ENCODE measurements at regions not wholly inside any gene's neighbourhood (a gene's known extent, or its start where the extent isn't known, plus 50 kb on each side); places are given as distances from the start of the nearest gene placed in this dataset.

DNA sequence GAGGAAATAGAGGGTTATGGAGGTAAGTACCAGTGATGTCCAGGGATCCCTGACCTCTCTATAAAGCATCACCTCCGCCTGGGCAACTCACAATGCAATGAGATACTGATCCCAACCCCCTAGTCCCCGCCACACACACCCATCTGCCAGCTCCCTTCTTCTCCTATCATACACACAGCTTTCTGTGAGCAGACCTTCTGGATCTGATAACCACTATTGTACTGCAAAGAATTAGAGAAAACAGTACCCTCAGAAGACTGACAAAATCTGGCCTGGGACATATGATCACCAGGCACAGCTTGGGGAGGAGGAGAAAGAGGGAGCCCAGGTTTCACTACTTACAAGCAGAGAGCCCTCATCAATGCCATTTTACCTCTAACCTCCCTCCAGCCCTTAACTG lies 249.0 kb downstream of the SEC61B start:
- Histone ChIP-seq H3K4me3 (replicated peaks in 1 of 3; ENCODE audit: low read depth in 2 of 3, low read length in 3 of 3) (no peak overlapping the region), H3K9me3 (replicated peaks in 1 of 2; ENCODE audit: control insufficient read depth in 1 of 2, insufficient read depth in 1 of 2, low read length in 2 of 2) (no peaks in the 10 kb centered on the region), H3K9ac (ENCODE audit: insufficient read depth, low read length, poor library complexity, severe bottlenecking) (no peak overlapping the region), H3K27ac (ENCODE audit: low read depth in 1 of 2, low read length in 2 of 2) (no peak overlapping the region), H2AFZ (ENCODE audit: insufficient read depth, low read depth, low read length, poor library complexity, severe bottlenecking) (no peak overlapping the region), H3K4me2 (replicated peaks; ENCODE audit: extremely low read depth, low read length, poor library complexity, severe bottlenecking) (no peak overlapping the region), H4K20me1 (ENCODE audit: insufficient read depth, low read length) (no peaks in the 10 kb centered on the region), H3K4me1 (ENCODE audit: control insufficient read depth in 1 of 2, insufficient read depth in 2 of 2, low read length in 2 of 2) (no peaks in the 10 kb centered on the region), H3K27me3 (ENCODE audit: control insufficient read depth in 2 of 2, insufficient read depth in 2 of 2, low read length in 2 of 2) (no peaks in the 10 kb centered on the region), H3K36me3 (replicated peaks in 1 of 2; ENCODE audit: control insufficient read depth in 1 of 2, insufficient read depth in 2 of 2, low read length in 2 of 2) (no peaks in the 10 kb centered on the region), H3K79me2 (ENCODE audit: insufficient read depth, low read length) (no peaks in the 10 kb centered on the region)
- 100% methylated on average over 1 of the region's 2 CpGs for WGBS (ENCODE audit: insufficient coverage)
- Mint-ChIP-seq H3K4me3 (no peak overlapping the region), H3K4me1 (no peaks in the 10 kb centered on the region), H3K9me3 (peaks cover 0 to 6% (median 0%) of the 10 kb centered on the region in 7 donors), H3K36me3 (no peaks in the 10 kb centered on the region), H3K27me3 (ENCODE audit: low read depth in 3 of 3) (peaks cover 0 to 4% (median 0%) of the 10 kb centered on the region in 3 donors), H3K27ac (no peak overlapping the region)
- TF ChIP-seq, protein P1, sequence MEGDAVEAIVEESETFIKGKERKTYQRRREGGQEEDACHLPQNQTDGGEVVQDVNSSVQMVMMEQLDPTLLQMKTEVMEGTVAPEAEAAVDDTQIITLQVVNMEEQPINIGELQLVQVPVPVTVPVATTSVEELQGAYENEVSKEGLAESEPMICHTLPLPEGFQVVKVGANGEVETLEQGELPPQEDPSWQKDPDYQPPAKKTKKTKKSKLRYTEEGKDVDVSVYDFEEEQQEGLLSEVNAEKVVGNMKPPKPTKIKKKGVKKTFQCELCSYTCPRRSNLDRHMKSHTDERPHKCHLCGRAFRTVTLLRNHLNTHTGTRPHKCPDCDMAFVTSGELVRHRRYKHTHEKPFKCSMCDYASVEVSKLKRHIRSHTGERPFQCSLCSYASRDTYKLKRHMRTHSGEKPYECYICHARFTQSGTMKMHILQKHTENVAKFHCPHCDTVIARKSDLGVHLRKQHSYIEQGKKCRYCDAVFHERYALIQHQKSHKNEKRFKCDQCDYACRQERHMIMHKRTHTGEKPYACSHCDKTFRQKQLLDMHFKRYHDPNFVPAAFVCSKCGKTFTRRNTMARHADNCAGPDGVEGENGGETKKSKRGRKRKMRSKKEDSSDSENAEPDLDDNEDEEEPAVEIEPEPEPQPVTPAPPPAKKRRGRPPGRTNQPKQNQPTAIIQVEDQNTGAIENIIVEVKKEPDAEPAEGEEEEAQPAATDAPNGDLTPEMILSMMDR (IDR thresholded peaks at IDR 0.05): no peak
- intact Hi-C loops (cut with micrococcal nuclease): no loop called here
- DNase-seq: no peak

DNA sequence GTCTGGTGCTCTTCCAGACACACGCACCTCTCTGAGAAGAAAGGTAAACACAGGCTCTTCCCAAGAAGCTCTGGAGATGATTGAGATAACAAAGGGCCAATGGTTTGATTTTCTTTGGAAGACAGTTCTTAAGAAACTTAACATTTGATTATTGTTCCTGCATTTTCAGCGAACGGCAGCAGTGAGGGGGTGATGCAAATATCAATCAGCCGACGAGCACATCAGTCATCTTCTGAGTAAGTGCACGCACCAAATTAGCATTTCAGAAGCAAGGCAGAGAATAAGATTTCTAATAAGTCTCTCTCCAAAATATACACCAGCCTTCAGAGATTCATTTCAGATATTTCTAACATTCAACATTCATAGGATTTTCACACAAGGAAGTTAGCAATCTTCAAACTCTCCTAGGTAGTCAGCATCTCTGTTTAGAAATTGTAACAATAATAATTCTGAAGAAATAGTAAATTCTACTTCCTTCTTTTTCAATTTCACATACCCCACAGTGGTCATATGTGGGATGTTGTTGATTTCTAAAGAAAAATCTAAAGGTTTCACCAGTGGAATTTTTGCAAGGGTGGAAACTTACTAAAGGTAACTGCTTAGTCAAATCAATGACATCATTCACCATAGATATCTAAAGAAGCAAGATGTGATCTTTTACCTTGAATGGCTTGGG lies 250.3 kb downstream of the SEC61B start:
- H3K4me2 ChIP-seq (replicated peaks; ENCODE audit: extremely low read depth, low read length, poor library complexity, severe bottlenecking): no peak overlapping the region
- Mint-ChIP-seq H3K36me3 (no peaks in the 10 kb centered on the region), H3K27me3 (ENCODE audit: low read depth in 3 of 3) (peaks cover 0 to 3% (median 0%) of the 10 kb centered on the region in 3 donors), H3K27ac (peak overlapping the region in 1 of 7 donors; percentile 8), H3K4me1 (no peaks in the 10 kb centered on the region), H3K4me3 (no peak overlapping the region), H3K9me3 (peaks cover 0 to 6% (median 0%) of the 10 kb centered on the region in 7 donors)
- H3K36me3 ChIP-seq (replicated peaks in 1 of 2; ENCODE audit: control insufficient read depth in 1 of 2, insufficient read depth in 2 of 2, low read length in 2 of 2): no peaks in the 10 kb centered on the region
- H3K27ac ChIP-seq (ENCODE audit: low read depth in 1 of 2, low read length in 2 of 2): no peak overlapping the region
- H3K79me2 ChIP-seq (ENCODE audit: insufficient read depth, low read length): no peaks in the 10 kb centered on the region
- H4K20me1 ChIP-seq (ENCODE audit: insufficient read depth, low read length): no peaks in the 10 kb centered on the region
- 92% methylated on average over 5 of the region's 6 CpGs for WGBS (ENCODE audit: insufficient coverage)
- intact Hi-C loops (cut with micrococcal nuclease): no loop called here
- DNase-seq: no peak
- H3K4me1 ChIP-seq (ENCODE audit: control insufficient read depth in 1 of 2, insufficient read depth in 2 of 2, low read length in 2 of 2): no peaks in the 10 kb centered on the region
- H3K9ac ChIP-seq (ENCODE audit: insufficient read depth, low read length, poor library complexity, severe bottlenecking): no peak overlapping the region
- no peak overlapping the region for H3K4me3 ChIP-seq (replicated peaks in 1 of 3; ENCODE audit: low read depth in 2 of 3, low read length in 3 of 3)
- H3K27me3 ChIP-seq (ENCODE audit: control insufficient read depth in 2 of 2, insufficient read depth in 2 of 2, low read length in 2 of 2): no peaks in the 10 kb centered on the region
- no peaks in the 10 kb centered on the region for H3K9me3 ChIP-seq (replicated peaks in 1 of 2; ENCODE audit: control insufficient read depth in 1 of 2, insufficient read depth in 1 of 2, low read length in 2 of 2)
- TF ChIP-seq, protein P1 (IDR thresholded peaks at IDR 0.05): no peak
- H2AFZ ChIP-seq (ENCODE audit: insufficient read depth, low read depth, low read length, poor library complexity, severe bottlenecking): no peak overlapping the region

Data from CD14-positive monocyte (primary cell).